ENCODE measurements at regions not wholly inside any gene's neighbourhood (a gene's known extent, or its start where the extent isn't known, plus 50 kb on each side); places are given as distances from the start of the nearest gene placed in this dataset.

DNA sequence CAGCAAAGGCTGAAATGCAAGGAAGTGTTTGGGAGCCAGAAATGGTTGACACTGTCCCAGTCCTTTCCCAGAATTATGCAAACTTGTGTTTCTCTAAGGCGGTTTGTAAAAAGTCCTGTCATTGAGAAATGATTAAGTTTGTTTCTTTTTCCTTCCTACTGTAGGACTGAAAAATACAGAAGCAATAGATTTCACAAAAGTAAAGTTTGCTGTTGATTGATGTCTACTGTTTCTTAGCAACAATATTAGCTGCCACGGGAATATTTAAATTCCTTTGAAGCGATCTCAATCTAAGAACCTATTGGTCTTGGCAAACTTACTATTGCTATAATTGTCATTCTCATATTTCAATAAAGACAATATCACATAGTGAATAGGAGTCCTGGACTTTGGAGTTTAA, 100.7 kb upstream of the IL12A start:
- no peak overlapping the region for H3K9ac ChIP-seq (ENCODE audit: low read length)
- no peak for TF ChIP-seq POLR2A (IDR thresholded peaks at IDR 0.05; ENCODE audit: borderline replicate concordance, extremely low read depth, insufficient read depth, insufficient read length)
- no peak for TF ChIP-seq TCF7L2 (IDR thresholded peaks at IDR 0.05; ENCODE audit: borderline replicate concordance, extremely low read depth, insufficient read depth, insufficient read length)
- TF ChIP-seq SIN3A (IDR thresholded peaks at IDR 0.05; ENCODE audit: low read depth) = no peak
- TF ChIP-seq YY1 (IDR thresholded peaks at IDR 0.05; ENCODE audit: extremely low read depth, insufficient replicate concordance, low read depth, low read length) = no peak
- no peak for TF ChIP-seq EZH2phosphoT487 (IDR thresholded peaks at IDR 0.05; ENCODE audit: borderline replicate concordance)
- no peak for TF ChIP-seq FOSL1 (IDR thresholded peaks at IDR 0.05; ENCODE audit: low read depth)
- no peak for TF ChIP-seq RAD21 (IDR thresholded peaks at IDR 0.05; ENCODE audit: low read depth)
- no peak for TF ChIP-seq JUND (IDR thresholded peaks at IDR 0.05)
- TF ChIP-seq, protein P1, sequence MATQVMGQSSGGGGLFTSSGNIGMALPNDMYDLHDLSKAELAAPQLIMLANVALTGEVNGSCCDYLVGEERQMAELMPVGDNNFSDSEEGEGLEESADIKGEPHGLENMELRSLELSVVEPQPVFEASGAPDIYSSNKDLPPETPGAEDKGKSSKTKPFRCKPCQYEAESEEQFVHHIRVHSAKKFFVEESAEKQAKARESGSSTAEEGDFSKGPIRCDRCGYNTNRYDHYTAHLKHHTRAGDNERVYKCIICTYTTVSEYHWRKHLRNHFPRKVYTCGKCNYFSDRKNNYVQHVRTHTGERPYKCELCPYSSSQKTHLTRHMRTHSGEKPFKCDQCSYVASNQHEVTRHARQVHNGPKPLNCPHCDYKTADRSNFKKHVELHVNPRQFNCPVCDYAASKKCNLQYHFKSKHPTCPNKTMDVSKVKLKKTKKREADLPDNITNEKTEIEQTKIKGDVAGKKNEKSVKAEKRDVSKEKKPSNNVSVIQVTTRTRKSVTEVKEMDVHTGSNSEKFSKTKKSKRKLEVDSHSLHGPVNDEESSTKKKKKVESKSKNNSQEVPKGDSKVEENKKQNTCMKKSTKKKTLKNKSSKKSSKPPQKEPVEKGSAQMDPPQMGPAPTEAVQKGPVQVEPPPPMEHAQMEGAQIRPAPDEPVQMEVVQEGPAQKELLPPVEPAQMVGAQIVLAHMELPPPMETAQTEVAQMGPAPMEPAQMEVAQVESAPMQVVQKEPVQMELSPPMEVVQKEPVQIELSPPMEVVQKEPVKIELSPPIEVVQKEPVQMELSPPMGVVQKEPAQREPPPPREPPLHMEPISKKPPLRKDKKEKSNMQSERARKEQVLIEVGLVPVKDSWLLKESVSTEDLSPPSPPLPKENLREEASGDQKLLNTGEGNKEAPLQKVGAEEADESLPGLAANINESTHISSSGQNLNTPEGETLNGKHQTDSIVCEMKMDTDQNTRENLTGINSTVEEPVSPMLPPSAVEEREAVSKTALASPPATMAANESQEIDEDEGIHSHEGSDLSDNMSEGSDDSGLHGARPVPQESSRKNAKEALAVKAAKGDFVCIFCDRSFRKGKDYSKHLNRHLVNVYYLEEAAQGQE (IDR thresholded peaks at IDR 0.05; ENCODE audit: low read depth) = no peak
- TF ChIP-seq EZH2 (IDR thresholded peaks at IDR 0.05) = no peak
- no peak for TF ChIP-seq EGR1 (IDR thresholded peaks at IDR 0.05; ENCODE audit: low read depth)
- TF ChIP-seq, protein P2, sequence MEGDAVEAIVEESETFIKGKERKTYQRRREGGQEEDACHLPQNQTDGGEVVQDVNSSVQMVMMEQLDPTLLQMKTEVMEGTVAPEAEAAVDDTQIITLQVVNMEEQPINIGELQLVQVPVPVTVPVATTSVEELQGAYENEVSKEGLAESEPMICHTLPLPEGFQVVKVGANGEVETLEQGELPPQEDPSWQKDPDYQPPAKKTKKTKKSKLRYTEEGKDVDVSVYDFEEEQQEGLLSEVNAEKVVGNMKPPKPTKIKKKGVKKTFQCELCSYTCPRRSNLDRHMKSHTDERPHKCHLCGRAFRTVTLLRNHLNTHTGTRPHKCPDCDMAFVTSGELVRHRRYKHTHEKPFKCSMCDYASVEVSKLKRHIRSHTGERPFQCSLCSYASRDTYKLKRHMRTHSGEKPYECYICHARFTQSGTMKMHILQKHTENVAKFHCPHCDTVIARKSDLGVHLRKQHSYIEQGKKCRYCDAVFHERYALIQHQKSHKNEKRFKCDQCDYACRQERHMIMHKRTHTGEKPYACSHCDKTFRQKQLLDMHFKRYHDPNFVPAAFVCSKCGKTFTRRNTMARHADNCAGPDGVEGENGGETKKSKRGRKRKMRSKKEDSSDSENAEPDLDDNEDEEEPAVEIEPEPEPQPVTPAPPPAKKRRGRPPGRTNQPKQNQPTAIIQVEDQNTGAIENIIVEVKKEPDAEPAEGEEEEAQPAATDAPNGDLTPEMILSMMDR (IDR thresholded peaks at IDR 0.05 in 2 of 3, conservative IDR thresholded peaks at IDR 0.05 in 1 of 3; ENCODE audit: borderline replicate concordance in 1 of 3, insufficient read depth in 1 of 3, low read depth in 2 of 3, low read length in 2 of 3) = no peak
- no peak for TF ChIP-seq ELF1 (IDR thresholded peaks at IDR 0.05; ENCODE audit: borderline replicate concordance, low read depth)
- no peak overlapping the region for H2AFZ ChIP-seq (ENCODE audit: low read depth, low read length, poor library complexity, severe bottlenecking)
- no peak overlapping the region for H3K27ac ChIP-seq (ENCODE audit: low read depth, low read length)
- no peak for DNase-seq (ENCODE audit: low read depth, low spot score)
- no peaks in the 10 kb centered on the region for H3K36me3 ChIP-seq (ENCODE audit: control insufficient read depth in 1 of 2, insufficient read depth in 2 of 2, low read length in 2 of 2)
- POLR2A ChIA-PET = no interaction called here
- no peak overlapping the region for H3K4me2 ChIP-seq (ENCODE audit: low read length)
- CTCF ChIA-PET = interaction anchor here (5.7 to 6.3 kb wide), 2 partner anchors 100 to 116 kb away, joined by 51 to 154 read pairs; partner anchors contain the start of gene IL12A
- no peak for ATAC-seq
- intact Hi-C loops (cut with micrococcal nuclease) = loop anchor here (10.0 kb wide), 1 partner anchor 527 kb away; no protein-coding TSS in a partner anchor
- no TSS peak for BruUV-seq (replicated peaks)
- H4K20me1 ChIP-seq (ENCODE audit: insufficient read depth) = no peaks in the 10 kb centered on the region
- no peaks in the 10 kb centered on the region for H3K79me2 ChIP-seq (ENCODE audit: insufficient read depth, low read length)
- H3K27me3 ChIP-seq (ENCODE audit: insufficient read depth, low read length) = no peaks in the 10 kb centered on the region
- H3K4me1 ChIP-seq (ENCODE audit: control insufficient read depth in 1 of 2, insufficient read depth in 2 of 2, low read length in 2 of 2) = no peaks in the 10 kb centered on the region
- no peaks in the 10 kb centered on the region for H3K9me3 ChIP-seq (ENCODE audit: control insufficient read depth in 1 of 2, insufficient read depth in 1 of 2, low read depth in 1 of 2, low read length in 2 of 2)
- no peak overlapping the region for H3K4me3 ChIP-seq (replicated peaks in 1 of 2; ENCODE audit: low read depth in 1 of 2, low read length in 2 of 2)
- H3K9me2 ChIP-seq (ENCODE audit: insufficient read depth) = no peaks in the 10 kb centered on the region
- RAD21 ChIA-PET (ENCODE audit: low non-redundant PET in 1 of 2, low total read pairs in 2 of 2, uncharacterized antibody in 2 of 2, unreplicated experiment in 2 of 2) = no interaction called here

All from HCT116 (cell line).